ENCODE measurements at regions not wholly inside any gene's neighbourhood (a gene's known extent, or its start where the extent isn't known, plus 50 kb on each side); places are given as distances from the start of the nearest gene placed in this dataset.

GRCh38 chr13:104740641-104741222 is 1674.5 kb upstream of the SLC10A2 start:
- Histone ChIP-seq H3K4me1 (no peaks in the 10 kb centered on the region), H3K4me3 (no peak overlapping the region), H3K27ac (no peak overlapping the region), H3K9me3 (no peaks in the 10 kb centered on the region), H3K27me3 (no peaks in the 10 kb centered on the region), H3K36me3 (no peaks in the 10 kb centered on the region)
- TF ChIP-seq POLR2AphosphoS5 (IDR thresholded peaks at IDR 0.05; ENCODE audit: insufficient read depth in 1 of 2, low read depth in 1 of 2) (no peak), CTCF (IDR thresholded peaks at IDR 0.05) (no peak), POLR2A (IDR thresholded peaks at IDR 0.05) (no peak)
- intact Hi-C loops (cut with DNase I) = no loop called here
- DNase-seq (ENCODE audit: extremely low spot score in 2 of 2) = no peak

- H3K4me1 ChIP-seq = no peaks in the 10 kb centered on the region
- H3K36me3 ChIP-seq = no peaks in the 10 kb centered on the region
- H3K27ac ChIP-seq = no peak overlapping the region
- no peak for DNase-seq (ENCODE audit: extremely low spot score in 2 of 2)
- H3K4me3 ChIP-seq = no peak overlapping the region
- H3K27me3 ChIP-seq = no peaks in the 10 kb centered on the region
- no peak for TF ChIP-seq POLR2AphosphoS5 (IDR thresholded peaks at IDR 0.05; ENCODE audit: insufficient read depth in 1 of 2, low read depth in 1 of 2)
- TF ChIP-seq CTCF (IDR thresholded peaks at IDR 0.05) = no peak
- TF ChIP-seq POLR2A (IDR thresholded peaks at IDR 0.05) = no peak
- H3K9me3 ChIP-seq = no peaks in the 10 kb centered on the region
- intact Hi-C loops (cut with DNase I) = no loop called here
Measured at GRCh38 chr13:104737713-104738112, 1671.5 kb upstream of the SLC10A2 start.

- DNase-seq (ENCODE audit: extremely low spot score in 2 of 2) = no peak
- no peaks in the 10 kb centered on the region for H3K27me3 ChIP-seq
- TF ChIP-seq POLR2AphosphoS5 (IDR thresholded peaks at IDR 0.05; ENCODE audit: insufficient read depth in 1 of 2, low read depth in 1 of 2) (no peak), POLR2A (IDR thresholded peaks at IDR 0.05) (no peak), CTCF (IDR thresholded peaks at IDR 0.05) (no peak)
- H3K4me3 ChIP-seq = no peak overlapping the region
- H3K27ac ChIP-seq = no peak overlapping the region
- H3K4me1 ChIP-seq = no peaks in the 10 kb centered on the region
- H3K9me3 ChIP-seq = no peaks in the 10 kb centered on the region
- intact Hi-C loops (cut with DNase I) = no loop called here
- no peaks in the 10 kb centered on the region for H3K36me3 ChIP-seq
Measured at GRCh38 chr13:104733427-104733826, 1667.2 kb upstream of the SLC10A2 start.

- intact Hi-C loops (cut with DNase I) = no loop called here
- no peaks in the 10 kb centered on the region for H3K9me3 ChIP-seq
- H3K4me1 ChIP-seq = no peaks in the 10 kb centered on the region
- no peaks in the 10 kb centered on the region for H3K27me3 ChIP-seq
- no peak overlapping the region for H3K27ac ChIP-seq
- no peak for DNase-seq (ENCODE audit: extremely low spot score in 2 of 2)
- no peaks in the 10 kb centered on the region for H3K36me3 ChIP-seq
- H3K4me3 ChIP-seq = no peak overlapping the region
- TF ChIP-seq POLR2AphosphoS5 (IDR thresholded peaks at IDR 0.05; ENCODE audit: insufficient read depth in 1 of 2, low read depth in 1 of 2) = no peak
Measured at GRCh38 chr13:104715111-104715510, 1648.9 kb upstream of the SLC10A2 start.

GRCh38 chr13:104705031-104705750 is 1639.0 kb upstream of the SLC10A2 start:
- H3K4me3 ChIP-seq = no peak overlapping the region
- intact Hi-C loops (cut with DNase I) = no loop called here
- H3K27ac ChIP-seq = no peak overlapping the region
- no peaks in the 10 kb centered on the region for H3K9me3 ChIP-seq
- TF ChIP-seq POLR2AphosphoS5 (IDR thresholded peaks at IDR 0.05; ENCODE audit: insufficient read depth in 1 of 2, low read depth in 1 of 2) (no peak), CTCF (IDR thresholded peaks at IDR 0.05) (no peak), POLR2A (IDR thresholded peaks at IDR 0.05) (no peak)
- no peaks in the 10 kb centered on the region for H3K27me3 ChIP-seq
- DNase-seq (ENCODE audit: extremely low spot score in 2 of 2) = no peak
- H3K4me1 ChIP-seq = no peaks in the 10 kb centered on the region
- no peaks in the 10 kb centered on the region for H3K36me3 ChIP-seq

Measured in vagina (tissue), 2 donors.